ENCODE measurements at regions not wholly inside any gene's neighbourhood (a gene's known extent, or its start where the extent isn't known, plus 50 kb on each side); places are given as distances from the start of the nearest gene placed in this dataset.

GRCh38 chr4:31338000-31338399 lies 617.8 kb downstream of the PCDH7 start:
- H3K18ac ChIP-seq (ENCODE audit: extremely low read depth, low read length): no peak overlapping the region
- H2AFZ ChIP-seq (ENCODE audit: low read length): no peak overlapping the region
- FAIRE-seq (no peak), DNase-seq (ENCODE audit: low read depth in 1 of 2, low spot score in 2 of 2) (no peak)
- no peak overlapping the region for H2BK120ac ChIP-seq (replicated peaks; ENCODE audit: low read depth, low read length)
- H3K27ac ChIP-seq (ENCODE audit: low read depth, low read length): no peak overlapping the region
- no peaks in the 10 kb centered on the region for H4K20me1 ChIP-seq (replicated peaks in 1 of 2; ENCODE audit: control insufficient read depth in 1 of 2, insufficient read depth in 2 of 2, low read length in 2 of 2)
- POLR2A ChIA-PET (ENCODE audit: partially characterized antibody): no interaction called here
- no peak overlapping the region for H3K4me2 ChIP-seq (ENCODE audit: insufficient read depth in 1 of 2, low read depth in 2 of 2, low read length in 2 of 2)
- H2BK12ac ChIP-seq (ENCODE audit: low read depth, low read length): no peak overlapping the region
- H2AK5ac ChIP-seq (ENCODE audit: low read depth, low read length): no peak overlapping the region
- H3K14ac ChIP-seq (ENCODE audit: insufficient read length): no peak overlapping the region
- H4K8ac ChIP-seq (ENCODE audit: extremely low read depth, insufficient read depth, low read length): no peak overlapping the region
- no peak overlapping the region for H4K91ac ChIP-seq (replicated peaks; ENCODE audit: insufficient read length, low read length)
- H2BK15ac ChIP-seq (ENCODE audit: low read length): no peak overlapping the region
- no peak overlapping the region for H3K4ac ChIP-seq (replicated peaks; ENCODE audit: insufficient read length, low read depth, low read length)
- H4K5ac ChIP-seq (ENCODE audit: insufficient read length, low read depth, low read length): no peak overlapping the region
- no peak overlapping the region for H3K4me3 ChIP-seq (ENCODE audit: extremely low read depth in 1 of 4, insufficient read depth in 2 of 4, low read depth in 3 of 4, low read length in 4 of 4)
- CTCF ChIA-PET (ENCODE audit: partially characterized antibody): interaction anchor here (1.2 kb wide), 1 partner anchor 9 kb away, joined by 3 read pairs; no protein-coding TSS in a partner anchor
- no peak overlapping the region for H2BK20ac ChIP-seq (ENCODE audit: low read length)
- no peaks in the 10 kb centered on the region for H3K79me1 ChIP-seq (ENCODE audit: low read depth, low read length)
- H3K23me2 ChIP-seq (ENCODE audit: low read depth, low read length): no peaks in the 10 kb centered on the region
- H3K27me3 ChIP-seq (replicated peaks in 1 of 4; ENCODE audit: control insufficient read depth in 3 of 4, extremely low read depth in 1 of 4, insufficient read depth in 3 of 4, low read length in 3 of 4): no peaks in the 10 kb centered on the region
- no peak overlapping the region for H2BK5ac ChIP-seq (ENCODE audit: low read depth, low read length)
- H3K4me1 ChIP-seq (replicated peaks in 1 of 4; ENCODE audit: control insufficient read depth in 3 of 4, insufficient read depth in 4 of 4, low read length in 3 of 4): no peaks in the 10 kb centered on the region
- TF ChIP-seq BACH1 (IDR thresholded peaks at IDR 0.05; ENCODE audit: low read length): no peak
- no peak overlapping the region for H3K56ac ChIP-seq (replicated peaks; ENCODE audit: insufficient read length, low read depth, low read length)
- H3K36me3 ChIP-seq (ENCODE audit: control insufficient read depth in 2 of 4, insufficient read depth in 4 of 4, low read length in 3 of 4): no peaks in the 10 kb centered on the region
- no peak overlapping the region for H3K23ac ChIP-seq (ENCODE audit: insufficient read length)
- H3K79me2 ChIP-seq (ENCODE audit: control insufficient read depth in 1 of 2, insufficient read depth in 2 of 2, low read length in 2 of 2): no peaks in the 10 kb centered on the region
- no peak overlapping the region for H3K9ac ChIP-seq (replicated peaks in 1 of 4; ENCODE audit: extremely low read depth in 1 of 4, low read depth in 3 of 4, low read length in 3 of 4)
- peaks cover 0 to 1% of the 10 kb centered on the region in 2 experiments; a peak in 1 of 4 replicates for H3K9me3 ChIP-seq (ENCODE audit: insufficient read depth in 2 of 2, low read depth in 1 of 2, low read length in 1 of 2)
